ENCODE measurements at regions not wholly inside any gene's neighbourhood (a gene's known extent, or its start where the extent isn't known, plus 50 kb on each side); places are given as distances from the start of the nearest gene placed in this dataset.

DNA sequence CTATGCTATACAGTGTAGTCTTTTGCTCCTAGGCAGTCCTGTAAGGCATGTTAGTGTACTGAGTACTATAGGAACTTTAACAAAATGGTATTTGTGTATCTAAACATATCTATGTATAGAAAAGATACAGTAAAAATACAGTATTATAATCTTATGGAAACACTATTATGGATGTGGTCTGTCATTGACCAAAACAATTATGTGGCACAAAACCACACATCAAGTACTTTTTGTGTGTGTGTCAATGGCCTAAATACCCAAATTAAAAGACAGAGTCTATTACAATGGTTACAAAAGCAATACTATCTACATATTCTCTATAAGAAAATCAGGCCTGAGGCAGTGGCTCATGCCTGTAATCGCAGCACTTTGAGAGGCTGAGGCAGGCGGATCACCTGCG, 610.2 kb upstream of the NDST4 start:
- DNase-seq = no peak

DNA sequence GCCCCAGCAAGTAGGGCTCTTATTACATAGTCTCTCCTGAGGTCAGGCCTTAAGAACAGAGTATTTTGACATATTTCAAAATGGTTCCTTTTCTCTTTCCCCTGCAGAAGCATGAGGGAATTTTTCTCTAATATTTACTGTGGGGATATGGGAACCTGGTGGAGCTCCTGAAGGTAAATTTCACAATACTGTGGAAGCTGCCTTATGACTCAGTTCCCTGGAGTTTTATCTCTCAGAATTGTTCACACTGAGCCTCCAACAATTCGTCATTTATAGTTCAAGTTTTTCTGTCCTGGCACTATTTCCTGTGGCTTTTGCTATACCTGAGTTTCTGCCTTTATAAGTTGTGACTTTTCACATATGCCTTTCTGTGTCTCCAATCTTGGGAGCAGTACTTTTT, 607.2 kb upstream of the NDST4 start:
- DNase-seq = no peak

DNA sequence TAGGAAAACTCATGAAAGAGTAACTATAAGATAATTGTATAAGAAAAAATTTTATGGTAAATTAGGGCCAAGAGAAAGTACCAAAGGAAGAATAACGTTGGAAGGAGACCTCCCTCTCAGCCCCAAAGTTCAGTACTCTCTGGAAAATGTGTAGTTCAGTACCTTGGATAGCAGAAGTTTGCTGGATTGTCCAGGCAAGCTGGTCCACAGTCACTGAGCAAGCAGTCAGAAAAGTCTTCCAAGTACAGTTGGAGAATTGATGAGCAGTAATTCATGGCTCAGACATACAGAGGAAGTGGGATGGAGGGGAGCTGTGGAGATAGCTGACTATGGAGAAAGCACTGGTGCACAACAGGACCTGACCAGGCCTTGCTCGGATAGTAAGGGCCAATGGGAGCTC, 598.2 kb upstream of the NDST4 start:
- DNase-seq = no peak

DNA sequence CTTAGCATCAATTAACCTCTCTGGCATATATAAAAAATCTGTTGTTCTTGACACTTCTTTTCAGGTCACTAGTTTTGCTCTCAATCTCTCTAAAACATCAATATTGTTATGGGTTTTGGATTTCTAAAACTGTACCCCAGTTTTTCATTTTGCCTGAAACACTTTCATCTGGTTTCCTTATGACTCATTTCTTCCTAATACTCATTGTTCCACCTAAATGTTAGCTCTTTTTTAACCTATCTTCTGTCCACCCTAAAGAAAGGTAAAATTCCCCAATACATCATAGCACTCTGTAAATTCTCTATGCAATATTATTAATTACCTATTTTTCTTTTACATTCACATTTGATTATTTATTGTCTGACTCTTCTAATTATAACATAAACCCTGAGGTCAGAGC, 575.5 kb upstream of the NDST4 start:
- no peak for DNase-seq

DNA sequence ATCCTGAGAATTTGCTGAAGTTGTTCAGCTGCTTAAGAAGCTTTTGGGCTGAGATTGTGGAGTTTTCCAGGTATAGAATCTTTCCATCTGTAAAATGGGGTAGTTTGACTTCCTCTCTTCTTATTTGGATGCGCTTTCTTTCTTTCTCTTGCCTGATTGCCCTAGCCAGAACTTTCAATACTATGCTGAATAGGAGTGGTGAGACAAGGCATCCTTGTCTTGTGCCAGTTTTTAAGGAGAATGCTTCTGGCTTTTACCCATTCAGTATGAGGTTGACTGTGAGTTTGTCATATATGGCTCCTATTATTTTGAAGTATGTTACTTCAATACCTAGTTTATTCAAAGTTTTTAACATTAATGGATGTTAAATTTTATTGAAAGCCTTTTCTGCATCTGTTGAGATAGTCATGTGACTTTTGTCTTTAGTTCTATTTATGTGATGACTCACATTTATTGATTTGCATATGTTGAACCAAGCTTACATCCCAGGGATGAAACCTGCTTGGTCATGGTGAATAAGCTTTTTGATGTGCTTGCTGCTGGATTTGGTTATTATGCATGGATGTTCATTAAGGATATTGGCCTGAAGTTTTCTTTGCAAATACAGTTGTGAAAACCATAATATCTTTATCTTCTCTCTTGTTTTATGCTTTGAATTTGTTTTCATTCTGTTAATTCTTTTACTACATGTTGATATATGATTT, 573.8 kb upstream of the NDST4 start:
- no peak for DNase-seq

DNA sequence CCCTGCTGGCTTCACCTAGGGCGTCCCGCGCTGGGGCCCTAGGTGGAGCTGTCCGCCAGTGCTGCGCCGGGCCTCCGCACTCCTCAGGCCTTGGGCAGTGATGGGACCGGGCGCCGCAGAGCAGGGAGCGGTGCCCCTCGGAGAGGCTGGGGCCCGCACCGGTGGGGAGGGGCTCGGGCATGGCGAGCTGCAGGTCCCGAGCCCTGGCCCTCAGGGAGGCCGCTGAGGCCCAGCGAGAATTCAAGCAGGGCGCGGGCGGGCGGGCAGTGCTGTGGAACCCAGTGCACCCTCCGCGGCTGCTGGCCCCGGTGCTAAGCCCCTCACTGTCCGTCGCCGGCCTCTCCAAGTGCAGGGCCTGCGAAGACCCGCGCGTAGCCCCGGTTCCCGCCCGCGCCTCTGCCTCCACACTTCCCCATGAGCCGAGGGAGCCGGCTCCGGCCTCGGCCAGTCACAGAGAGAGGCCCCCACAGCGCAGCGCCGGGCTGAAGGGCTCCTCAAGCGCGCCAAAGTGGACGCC, 565.1 kb upstream of the NDST4 start:
- no peak for DNase-seq

DNA sequence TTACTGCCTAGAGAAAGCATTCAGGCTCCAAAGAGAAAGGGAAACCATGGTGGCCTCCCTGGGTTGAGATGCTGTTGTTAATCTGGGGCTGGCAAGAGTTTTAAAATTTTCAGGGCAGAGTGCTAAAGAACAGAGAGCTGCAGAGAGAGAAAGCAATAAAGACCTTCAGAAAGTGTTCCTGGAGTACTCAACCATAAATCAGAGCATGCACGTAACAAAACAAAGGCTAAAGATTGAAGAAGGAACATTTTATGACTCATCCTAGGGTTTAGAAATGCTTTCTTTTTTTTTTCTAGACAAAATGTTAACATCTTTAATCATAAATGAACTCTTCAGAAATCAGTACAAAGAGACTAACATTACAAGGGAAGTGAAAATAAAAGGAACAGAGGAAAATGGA, 562.3 kb upstream of the NDST4 start:
- no peak for DNase-seq

DNA sequence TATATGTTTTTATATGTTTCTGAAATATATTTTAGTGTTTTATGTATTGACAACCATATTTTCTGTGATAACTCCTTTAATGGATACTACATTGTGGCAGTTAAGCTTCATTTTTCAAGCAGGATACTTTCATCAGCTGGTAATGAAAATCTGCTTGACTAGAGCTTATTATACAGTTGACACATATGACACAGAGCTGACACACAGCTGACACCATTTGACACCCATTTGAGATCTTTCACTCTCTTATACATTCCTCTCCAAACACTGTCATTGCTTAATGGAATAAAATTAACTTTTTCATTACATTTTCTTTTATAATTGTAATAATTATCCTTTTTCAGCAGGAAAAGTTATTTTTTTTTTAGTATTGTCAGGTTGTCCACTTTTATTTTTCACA, 561.1 kb upstream of the NDST4 start:
- no peak for DNase-seq

DNA sequence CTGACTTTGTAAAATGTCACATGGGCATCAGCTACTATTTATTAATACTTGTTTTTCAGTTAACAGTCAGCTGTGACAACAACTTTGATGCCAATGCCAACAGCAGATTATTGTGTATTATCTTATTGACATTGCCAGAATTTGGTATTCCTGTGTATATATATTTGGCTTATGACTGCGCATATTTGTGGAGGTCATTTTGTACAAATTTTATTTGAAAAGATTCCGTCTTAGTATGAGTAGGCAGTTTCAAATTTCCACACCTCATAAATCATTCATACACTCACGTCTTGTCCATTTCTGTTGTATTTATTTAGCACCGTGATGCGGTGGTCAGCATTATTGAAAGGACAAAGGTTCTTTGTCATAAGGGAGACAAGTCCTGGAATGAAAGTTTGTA, 558.2 kb upstream of the NDST4 start:
- no peak for DNase-seq

DNA sequence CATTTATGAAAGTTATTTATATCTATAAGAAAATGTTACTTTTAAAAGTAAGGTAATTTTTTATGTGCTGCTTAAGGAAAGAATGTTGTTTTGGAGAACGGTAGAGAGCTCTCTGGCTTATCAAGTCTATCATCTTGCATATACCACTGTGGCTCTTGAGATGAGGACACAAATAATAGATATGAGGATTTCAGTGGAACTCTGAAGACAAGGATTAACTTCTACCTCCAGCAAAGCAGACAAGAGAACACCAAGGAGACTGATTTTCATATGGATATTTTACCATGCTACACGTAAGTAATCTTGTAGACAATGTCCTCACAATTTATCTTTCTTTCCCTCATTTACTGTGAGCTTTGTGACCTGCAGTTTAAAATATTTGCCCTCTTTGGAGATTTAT, 557.5 kb upstream of the NDST4 start:
- no peak for DNase-seq

DNA sequence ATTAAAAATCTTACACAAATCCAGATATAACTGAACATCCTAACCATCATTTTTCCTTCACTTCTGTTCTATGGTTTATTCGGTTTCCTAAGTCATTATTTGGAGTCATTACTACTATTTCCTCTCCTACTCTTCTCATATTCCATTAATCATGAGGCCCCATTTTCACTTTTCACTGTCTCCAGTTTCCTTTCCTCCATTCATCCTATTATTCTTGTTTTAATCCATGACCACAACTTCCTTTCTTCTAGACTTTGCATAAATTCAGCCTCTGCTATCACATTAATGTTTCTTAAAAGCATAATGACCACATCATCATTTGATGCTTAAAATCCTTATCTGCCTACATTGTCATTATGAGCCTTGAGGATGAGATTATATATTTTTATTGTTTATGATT, 555.0 kb upstream of the NDST4 start:
- DNase-seq = no peak

DNA sequence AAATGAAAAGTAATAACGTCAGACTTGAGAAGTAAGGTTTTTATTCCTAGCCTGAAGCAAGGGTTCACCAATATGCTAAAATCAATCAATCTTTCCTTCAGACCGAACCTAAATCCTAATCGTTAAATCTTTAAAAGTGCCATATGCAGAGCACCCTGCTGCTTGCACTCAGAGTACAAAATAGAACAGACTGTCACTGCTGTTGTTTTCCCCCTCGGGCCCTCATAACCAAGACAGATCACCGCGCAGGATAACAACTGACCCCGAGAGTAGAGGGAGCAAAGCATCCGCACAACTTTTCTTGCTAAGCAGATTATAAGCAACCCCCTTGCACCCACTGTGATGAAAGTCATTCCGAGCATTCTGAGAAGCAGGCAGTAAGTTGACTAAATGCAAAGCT, 550.9 kb upstream of the NDST4 start:
- DNase-seq = peak; percentile 39

DNA sequence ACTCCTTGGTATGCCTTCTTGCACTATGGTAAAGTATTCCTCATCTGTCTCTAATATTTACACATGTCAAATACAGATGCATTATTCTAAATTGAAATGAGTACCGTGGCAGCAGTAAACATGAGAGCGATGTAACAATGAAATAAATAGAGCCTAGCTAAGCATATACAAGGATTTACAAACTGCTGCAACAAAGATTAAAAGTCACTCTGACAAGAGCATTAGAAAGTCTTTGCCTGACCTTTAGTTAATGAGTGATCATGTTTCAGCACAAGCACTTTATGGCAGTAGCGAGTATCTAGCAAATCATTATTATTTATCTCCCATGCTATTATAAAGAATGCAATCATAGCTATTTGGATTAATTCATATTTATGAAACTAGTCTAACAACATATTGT, 547.0 kb upstream of the NDST4 start:
- no peak for DNase-seq

DNA sequence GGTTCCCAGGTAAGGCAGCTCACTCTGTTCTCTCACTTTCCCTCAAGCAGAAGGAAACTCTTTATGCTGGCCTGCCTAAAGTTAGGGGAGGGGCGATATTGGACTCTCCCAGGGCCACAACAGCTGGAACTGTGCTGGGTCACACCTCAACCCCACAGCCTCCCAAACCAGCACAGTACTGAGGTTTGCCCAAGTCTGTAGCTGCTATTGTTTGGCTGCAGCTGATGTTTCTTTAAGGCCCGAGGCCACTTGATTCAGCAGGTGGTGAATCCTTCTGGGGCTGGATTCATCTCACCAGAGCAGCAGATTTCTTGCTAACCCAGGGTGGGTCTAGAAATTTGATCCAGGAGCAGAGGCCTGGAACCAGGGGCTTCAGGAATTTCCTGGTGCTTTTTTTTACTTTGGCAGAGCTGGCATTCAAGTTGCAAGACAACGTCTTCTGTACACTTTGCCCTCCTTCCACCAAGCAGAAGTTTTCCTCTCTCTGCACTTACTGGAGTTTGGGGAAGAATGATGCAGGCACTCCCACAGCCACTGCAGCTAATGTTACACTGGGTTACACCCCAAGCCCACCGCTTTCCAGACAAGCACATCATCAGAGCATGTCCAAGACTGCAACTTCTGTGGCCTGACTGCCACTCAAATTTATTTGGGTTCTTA, 544.7 kb upstream of the NDST4 start:
- no peak for DNase-seq

DNA sequence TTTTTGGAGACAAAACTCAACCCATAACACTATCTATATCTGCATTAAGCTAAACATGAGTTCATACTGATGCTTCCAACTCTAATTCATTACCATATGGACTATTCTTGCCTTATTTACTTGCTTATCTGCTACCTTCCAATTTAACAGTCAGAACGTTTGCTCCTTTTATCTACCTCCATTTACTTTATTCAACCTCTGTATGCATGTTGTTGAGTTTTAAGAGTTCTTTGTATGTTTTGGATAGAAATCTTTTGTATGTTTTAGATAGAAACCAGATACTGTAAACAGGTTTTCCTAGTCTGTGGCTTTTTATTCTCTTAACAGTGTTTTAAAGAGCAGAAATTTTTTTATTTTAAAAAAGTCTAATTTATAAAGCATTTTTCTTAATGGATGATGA, 542.2 kb upstream of the NDST4 start:
- DNase-seq = no peak

DNA sequence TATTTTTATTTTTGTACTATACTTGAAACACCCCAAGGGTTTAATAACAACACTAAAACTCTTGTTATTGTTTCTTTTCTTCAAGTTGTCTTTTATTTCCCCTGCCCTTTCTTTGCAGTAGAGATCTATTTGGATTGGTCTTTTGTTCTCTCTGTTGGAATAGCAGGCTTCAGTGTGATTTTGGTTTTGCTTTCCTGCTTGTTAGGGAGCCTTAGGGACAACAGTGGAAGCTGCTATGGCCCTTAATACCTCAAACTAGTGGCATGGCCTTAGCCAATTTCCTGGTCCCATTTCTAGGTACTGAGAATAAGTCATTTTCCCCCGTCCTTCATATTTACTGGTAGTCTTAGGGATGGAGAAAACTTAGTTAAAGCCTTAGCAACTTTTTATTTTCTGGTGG, 535.4 kb upstream of the NDST4 start:
- DNase-seq = no peak

DNA sequence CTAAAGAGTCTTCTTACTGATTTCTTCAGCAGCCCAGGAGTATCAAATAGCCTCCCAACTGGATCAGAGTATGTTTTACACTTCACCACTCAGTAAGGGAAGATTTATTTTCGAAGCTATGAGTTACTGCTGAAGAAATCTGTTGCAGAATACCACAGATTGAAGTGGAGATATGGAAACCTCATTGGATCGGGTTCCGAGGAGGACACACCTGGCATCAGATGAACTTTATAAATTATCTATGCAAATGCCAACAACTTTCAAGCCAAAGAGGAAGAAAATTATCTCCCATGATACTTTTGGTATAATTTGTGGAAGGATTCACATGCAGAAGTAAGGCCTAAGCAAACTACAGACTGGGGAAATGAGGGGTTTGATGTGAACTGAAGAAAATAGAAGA, 515.9 kb upstream of the NDST4 start:
- no peak for DNase-seq

DNA sequence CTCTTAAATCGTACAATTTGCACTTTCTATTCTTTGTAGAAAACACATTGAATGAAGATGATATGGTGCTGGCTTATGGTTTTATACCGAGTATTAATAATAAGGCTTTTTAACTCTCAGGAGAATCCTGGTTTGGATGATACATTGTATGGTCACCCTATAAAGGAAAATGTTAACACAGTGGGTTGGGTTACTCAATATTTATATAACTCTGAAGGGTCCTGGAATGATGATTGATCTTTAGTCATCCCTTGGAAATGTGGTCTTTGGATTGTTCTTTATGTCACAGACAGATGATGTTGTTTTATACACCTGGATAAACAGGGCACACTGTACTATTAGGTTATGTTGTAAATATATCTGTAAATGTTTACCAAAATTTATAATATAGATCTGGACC, 496.2 kb upstream of the NDST4 start:
- DNase-seq = no peak

DNA sequence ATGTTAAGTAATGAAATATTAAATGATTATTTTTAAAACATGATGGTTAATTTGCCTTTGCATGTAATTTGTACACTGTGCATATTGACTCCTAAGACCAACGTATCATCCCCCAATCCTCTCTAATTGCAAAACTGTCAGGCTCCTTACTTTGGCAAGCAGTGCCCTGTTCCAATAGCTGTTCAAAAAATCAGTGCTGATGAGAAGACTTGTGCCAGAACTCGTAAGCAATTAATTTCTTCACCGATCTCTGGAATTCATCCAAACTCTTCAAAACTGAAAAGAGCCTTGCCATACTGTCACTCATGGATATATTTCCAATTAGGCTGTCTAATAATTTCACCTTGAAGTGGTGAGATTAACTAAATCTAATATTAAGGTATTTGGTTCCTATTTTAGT, 493.9 kb upstream of the NDST4 start:
- no peak for DNase-seq

DNA sequence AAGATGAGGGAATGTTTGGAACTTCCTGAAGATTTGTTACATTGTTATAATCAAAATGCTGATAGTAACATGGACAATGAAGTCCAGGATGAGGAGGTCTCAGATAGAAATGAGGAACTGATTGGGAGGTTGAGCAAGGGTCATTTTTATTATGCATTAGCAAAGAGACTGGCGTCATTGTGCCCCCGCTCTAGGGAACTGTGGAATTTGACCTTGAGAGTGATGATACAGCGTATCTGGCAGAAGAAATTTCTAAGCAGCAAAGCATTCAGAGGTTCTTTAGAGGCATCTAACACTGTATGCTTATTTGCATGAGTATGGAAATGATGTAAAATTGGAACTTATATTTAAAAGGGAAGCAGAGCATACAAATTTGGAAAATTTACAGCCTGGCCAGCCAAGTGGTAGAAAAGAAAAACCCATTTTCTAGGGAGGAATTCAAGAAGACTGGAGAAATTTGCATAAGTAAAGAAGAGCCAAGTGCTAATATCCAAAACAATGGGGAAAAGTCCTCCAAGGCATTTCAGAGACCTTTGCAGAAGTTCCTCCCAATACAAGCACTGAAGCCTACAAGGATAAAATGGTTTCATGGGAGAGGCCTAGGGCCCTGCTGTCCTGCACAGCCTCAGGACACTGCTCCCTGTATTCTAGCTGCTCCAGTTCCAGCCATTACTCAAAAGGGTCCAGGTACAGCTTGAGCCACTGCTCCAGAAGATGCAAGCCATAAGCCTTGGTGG, 483.0 kb upstream of the NDST4 start:
- DNase-seq = no peak

DNA sequence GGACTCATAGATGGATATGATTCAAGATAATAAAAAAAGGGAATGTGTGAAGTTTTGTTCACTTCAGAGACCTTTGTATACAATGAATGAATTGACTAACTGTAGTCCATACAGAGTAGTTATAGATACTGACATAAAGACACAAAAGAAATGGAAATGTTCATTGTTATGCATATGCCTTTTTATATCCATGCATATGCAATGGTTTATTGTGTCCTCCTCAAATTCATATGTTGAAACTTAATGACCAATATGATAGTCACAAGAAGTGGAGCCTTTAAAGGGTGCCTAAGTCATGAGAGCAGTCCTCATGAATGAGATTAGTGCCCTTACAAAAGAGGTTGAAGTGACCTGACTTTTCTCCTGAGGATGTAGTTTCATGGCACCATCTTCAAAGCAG, 467.5 kb upstream of the NDST4 start:
- DNase-seq = no peak

DNA sequence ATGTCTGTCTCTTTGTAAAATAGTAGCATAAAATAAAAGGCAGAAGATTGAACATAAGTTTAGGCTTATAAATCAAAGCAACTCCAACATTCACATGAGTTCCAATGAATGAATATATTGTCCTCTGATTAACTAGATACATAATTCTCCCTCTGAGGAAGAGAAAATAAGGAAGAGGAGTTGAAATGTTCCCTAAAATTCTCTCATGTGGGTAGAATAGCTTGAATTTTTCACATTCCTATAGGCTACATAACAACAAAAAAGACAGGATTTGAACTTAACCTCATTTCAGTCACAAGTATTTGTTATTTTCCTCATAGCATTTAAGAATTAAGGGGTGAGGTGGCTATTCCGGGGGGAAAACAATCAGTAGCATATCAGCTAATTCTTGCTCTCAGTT, 462.4 kb upstream of the NDST4 start:
- DNase-seq = no peak

DNA sequence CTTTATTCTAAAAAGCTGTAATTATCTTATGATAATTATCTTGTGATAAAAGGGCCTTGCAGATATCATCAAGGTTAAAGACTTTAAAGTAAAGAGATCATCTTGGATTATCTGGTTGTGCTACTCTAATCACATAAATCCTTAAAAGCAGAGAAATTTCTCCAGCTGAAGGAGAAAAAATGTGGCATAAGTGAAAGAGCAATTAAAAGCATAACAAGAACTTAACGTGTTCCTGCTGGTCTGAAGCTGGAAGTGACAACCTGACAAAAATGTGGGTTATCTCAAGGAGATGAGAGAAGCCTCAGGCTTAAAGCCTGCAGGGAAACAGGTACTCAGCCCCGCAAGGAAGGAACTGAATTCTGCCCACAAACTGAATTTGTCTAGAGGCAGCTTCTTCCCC, 449.1 kb upstream of the NDST4 start:
- DNase-seq = no peak

DNA sequence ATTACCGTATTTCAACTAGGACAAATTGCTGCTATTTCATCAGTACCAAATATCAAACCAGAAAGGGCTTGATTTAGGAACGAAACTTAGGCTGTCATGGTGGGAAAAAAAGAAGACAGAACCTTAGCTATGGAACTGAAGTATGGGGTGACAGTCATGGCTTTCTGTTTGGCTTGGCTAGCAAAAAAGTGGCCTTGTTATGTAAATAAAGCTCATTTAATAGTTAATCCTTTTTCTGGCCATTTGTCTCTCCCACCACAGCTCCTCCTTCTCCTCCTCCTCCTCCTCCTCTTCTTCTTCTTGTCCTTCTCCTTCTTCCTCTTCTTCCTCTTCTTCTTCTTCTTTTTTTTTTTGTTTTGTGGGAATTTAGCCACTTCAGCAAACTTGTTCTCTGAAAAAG, 434.7 kb upstream of the NDST4 start:
- DNase-seq = no peak

Data from NCI-H524 treated with DMSO at 0.1 percent for 48 hours (cell line).